Right ventricle myocardium inferior (tissue), 1 donor: ENCODE measurements at regions not wholly inside any gene's neighbourhood (a gene's known extent, or its start where the extent isn't known, plus 50 kb on each side); places are given as distances from the start of the nearest gene placed in this dataset.
"Not testable (repeated sequence)": the region's sequence is repeated elsewhere in the genome, so short reads cannot be mapped to it uniquely, and the experiment has no call there.

Experiments used
- ATAC-seq: fragments of 200-7000 bp; cut with Tn5 transposase; one replicate; pipeline ENCODE4 v1.9.1; 2020; ENCODE audit warnings: mild to moderate bottlenecking, moderate library complexity
- DNase-seq: peaks from one replicate; pipeline ENCODE4 v3.0.0; 2021; ENCODE audit errors: missing footprints
- intact Hi-C: fragments of 100-400 bp; cut with DNase I; formaldehyde crosslinking; loops from one replicate; pipeline ENCODE4 v1.11.0; 2022
- donor health status: DM: no; HTN: yes; CAD: no; lungs with severe emphysema.

DNA sequence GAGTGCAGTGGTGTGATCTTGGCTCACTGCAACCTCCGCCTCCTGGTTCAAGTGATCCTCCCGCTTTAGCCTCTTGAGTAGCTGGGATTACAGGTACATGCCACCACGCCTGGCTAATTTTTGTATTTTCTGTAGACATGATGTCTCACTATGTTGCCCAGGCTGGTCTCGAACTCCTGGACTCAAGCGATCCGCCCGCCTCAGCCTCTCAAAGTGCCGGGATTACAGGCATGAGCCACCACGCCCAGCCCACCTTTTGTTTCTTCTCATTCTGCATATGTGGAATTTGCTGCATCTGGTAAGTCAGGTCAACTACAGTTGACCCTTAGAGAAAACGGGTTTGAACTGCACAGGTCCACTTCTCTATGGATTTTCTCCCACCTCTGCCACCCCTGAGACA is 82.6 kb upstream of the VRK1 start:
- ATAC-seq, DNase-seq, intact Hi-C loops: not testable (repeated sequence)

DNA sequence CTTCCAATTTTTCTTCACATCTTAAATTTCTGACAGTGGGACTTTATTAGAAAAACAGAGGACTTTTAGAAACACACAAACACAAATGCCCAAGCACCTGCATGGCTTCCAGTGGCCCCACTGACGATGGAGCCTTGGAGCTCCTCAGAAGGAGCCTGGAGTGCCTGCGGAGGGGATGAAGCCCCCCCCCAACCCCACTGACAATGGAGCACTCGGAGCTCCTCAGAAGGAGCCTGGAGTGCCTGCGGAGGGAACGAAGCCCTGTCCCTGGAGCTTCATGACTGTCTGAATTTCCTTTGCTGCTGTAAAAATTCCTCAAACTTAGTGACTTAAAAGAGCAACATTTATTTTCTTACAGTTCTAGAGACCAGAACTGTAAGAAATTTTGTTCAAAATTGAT is 80.1 kb upstream of the VRK1 start:
- DNase-seq: no peak
- intact Hi-C loops: no loop called here
- ATAC-seq: no peak

DNA sequence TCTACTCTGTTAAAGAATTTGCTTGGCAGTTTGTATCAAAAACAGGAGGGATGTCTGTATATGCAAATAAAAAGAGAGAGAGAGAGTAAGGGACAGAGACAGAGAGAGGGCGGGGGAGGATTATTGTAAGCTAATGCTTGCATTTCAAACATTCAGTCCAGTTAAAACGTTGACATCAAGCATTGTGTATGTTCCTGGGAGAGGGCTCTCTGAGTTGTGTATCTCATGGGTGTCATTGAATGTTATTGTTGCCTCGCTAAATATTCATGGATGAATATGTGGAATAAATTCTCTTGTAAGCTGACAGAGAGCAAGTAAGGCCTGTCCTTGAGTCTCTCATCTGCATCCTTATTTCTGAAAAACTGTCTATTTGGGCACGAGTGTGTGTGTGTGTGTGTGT is 78.8 kb upstream of the VRK1 start:
- DNase-seq (no peak), ATAC-seq (no peak)
- intact Hi-C loops: no loop called here

DNA sequence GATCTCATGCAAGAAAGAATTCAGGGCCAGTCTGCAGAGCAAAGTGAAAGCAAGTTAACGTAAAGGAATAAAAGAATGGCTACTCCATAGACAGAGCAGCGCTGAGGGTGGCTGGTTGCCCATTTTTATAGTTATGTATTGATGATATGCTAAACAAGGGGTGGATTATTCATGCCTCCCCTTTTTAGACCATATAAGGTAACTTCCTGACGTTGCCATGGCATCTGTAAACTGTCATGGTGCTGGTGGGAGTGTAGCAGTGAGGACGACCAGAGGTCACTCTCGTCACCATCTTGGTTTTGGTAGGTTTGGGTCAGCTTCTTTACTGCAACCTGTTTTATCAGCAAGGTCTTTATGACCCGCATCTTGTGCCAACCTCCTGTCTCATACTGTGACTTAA is 76.5 kb upstream of the VRK1 start:
- DNase-seq, intact Hi-C loops, ATAC-seq: not testable (repeated sequence)

DNA sequence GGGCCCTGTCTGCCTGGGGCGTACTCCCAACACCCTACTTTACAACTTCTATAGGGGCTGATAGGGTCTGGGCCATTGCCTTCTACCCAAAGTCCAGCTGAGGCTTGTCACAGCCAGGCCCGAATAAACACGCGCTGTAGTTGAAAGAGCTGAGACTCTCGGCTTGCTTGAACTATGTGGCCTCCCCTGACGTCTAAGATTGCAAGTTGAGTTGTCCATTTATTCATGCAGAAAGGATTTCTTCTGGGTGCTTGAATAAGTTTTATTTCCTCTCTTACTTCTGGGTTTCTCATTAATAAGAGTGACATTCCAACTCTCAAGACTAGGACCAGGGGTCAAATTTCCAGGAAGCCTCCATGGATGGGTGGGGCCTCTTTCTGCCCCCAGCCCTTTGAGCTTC is 74.4 kb upstream of the VRK1 start:
- DNase-seq (no peak), ATAC-seq (no peak)
- intact Hi-C loops: no loop called here

DNA sequence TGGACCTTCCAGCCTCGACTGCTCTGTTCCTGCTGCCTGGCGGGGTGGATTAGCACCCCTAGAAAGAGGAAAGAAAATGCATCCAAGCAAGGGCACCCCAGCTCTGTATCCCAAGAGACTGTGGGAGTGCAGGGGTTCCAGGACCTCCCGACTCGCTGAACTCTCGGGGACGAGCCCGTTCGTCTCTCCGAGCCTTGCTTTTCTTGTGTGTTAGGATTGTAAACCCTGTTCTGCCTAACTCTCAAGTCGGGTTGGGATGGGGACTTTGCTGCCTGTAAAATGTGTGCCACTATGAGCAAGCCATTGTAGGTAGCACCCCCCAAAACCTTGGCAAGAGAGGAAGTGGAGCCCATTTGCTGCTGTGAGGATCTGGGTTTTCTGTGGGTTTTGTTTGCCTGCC is 73.2 kb upstream of the VRK1 start:
- DNase-seq (no peak), ATAC-seq (no peak)
- intact Hi-C loops: no loop called here

DNA sequence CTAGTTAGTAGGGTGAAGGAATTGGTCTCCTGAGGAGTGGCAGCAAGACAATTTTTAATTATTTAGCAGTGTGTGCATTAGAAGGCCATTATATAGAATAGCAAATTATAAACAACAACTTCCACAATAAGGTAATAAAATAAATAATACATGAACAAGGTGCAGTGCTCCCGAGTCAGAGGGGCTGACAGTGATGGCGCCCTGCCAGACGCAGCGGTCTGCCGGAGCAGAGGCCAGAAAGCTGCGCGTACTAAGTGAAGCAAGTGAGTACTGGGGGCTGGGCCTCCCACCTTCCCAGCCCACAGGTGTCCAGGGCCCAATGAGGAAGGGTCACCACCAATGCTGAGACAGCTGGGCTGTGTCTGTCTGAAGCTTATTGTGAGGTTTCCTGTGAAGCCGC is 72.0 kb upstream of the VRK1 start:
- intact Hi-C loops: no loop called here
- no peak for DNase-seq
- no peak for ATAC-seq

DNA sequence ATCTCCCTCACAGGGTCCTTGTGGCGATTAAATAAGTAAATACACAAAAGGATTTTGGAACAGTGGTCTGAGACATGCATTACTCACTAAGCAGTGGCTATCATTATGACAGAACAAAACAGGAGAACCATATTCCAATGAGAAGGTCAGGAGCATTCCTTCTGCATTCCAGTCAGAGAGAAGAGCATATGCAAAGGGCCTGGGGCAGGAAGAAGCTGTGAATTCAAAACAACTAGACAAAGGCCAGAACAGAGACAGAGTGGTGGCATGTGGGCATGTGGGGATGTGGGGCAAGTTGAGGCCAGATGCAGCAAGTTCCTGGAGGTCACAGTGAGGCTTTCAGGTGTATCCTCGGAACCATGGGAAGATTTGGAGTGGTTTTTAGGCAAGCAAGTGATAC is 70.1 kb upstream of the VRK1 start:
- no peak for DNase-seq

DNA sequence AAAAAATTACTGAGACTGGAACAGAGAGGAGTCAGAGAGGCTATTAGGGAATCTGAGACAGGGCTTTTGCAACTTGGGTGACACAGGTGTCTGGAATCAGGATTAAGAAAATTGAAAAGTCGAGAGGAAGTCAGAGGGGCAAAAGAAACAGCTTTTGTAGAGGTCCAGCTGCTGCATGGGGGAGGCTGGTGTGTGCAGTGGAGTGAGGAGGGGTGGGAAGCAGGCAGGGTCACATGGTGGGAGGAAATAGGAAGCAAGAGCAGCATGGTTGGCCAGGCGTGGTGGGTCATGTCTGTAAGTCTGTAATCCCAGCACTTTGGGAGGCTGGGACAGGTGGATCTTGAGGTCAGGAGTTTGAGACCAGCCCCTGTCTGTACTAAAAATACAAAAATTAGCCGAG is 69.7 kb upstream of the VRK1 start:
- ATAC-seq (no peak), DNase-seq (no peak)
- intact Hi-C loops: no loop called here

More for the DNA sequence above, 70.1 kb upstream of the VRK1 start:
- intact Hi-C loops: no loop called here
- no peak for ATAC-seq

DNA sequence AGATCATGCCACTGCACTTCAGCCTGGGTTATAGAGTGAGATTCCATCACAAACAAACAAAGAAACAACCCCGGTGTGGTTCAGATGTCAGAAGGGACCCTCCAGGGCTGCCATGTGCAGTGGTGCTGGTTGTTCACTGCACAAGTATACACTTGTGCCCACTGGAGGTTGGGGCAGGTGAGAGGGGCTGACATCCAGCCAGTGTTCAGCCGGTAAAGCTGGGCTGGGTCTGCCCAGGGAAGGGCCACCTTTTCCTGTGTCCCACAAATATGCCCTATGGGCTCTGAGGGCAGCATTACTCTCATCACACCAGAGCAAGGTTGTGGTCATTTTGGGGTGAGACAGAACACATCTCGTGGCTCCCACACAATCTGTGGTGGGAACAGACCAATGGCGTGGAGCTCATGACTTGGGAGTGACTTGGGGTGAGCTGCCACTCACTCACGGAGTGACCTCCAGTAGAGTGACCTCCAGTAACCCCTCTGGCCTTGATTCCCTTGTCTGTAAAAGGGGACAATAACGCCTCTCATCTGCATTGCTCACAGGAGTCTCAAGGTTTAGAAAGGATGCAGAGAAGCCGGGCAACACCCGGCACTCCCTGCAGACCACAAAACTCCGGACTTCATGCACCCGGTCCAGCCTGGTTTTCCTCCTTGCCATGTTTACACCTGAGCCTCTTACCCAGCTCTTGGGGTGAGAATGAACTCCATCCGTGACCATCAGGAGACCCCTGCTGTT is 69.0 kb upstream of the VRK1 start:
- intact Hi-C loops: no loop called here
- DNase-seq: no peak
- no peak for ATAC-seq

DNA sequence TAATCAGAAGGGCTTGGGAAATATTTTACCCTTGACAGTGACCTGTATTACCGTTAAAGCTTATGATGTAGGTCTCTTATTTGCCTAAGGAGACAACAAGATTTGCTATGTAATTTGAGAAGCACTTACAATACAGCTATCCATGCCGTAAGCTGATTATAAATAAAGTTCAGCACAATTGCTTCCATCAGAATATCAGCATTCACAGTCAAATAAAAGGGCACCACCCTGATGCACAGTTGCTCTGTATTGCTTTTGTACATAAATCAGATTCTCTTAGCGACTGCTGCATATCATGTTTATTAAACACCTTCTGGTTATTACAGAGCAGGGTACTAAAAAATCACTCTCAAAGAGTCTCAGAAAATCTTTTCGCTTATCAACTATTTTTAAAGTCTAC is 67.3 kb upstream of the VRK1 start:
- DNase-seq (no peak), ATAC-seq (no peak)
- intact Hi-C loops: no loop called here

DNA sequence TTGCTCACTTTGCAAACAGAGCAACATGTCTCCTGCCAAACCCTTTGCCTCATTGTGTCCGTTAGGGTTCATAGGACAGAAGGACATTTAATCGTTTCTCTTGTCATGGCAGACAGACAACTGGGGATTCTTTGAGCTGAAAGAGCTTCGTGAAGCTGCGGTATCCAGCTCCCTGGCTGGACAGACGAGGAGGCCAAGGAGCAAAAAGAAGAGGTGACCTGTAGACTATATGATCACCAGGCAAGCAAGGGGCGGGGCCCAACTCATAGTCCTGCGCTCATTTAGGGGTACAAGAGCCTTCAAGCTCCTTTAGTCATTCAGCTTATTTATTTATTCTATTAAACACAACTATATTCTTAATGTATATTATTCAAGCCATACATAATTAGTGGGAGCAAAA is 66.8 kb upstream of the VRK1 start:
- DNase-seq: no peak
- ATAC-seq: no peak
- intact Hi-C loops: no loop called here

DNA sequence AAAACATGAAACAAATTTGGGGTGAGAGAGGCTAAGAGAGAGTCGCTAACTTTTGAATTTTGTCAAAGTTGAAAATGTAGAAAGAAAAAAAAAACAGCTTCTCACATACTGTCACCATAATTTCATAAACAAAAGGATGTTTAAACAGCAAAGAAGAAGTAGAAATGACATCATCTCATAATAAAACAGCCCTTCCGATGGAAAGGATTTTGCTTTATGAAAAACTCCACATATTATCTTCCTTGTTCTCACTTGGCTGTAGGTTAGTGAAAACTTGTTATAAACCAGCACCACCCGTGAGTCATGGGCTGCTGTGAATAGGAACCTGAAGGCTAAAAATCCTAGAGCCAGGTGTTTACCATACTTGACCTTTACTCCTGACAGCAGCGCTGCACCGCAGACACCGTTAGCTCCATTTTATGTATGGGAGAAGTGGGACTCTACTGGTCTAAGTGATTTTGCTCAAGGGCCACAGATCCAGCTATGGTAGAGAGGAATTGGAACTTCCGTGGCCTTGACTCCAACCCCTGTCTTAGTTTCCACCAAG is 63.0 kb upstream of the VRK1 start:
- DNase-seq (no peak), ATAC-seq (no peak)
- intact Hi-C loops: no loop called here

DNA sequence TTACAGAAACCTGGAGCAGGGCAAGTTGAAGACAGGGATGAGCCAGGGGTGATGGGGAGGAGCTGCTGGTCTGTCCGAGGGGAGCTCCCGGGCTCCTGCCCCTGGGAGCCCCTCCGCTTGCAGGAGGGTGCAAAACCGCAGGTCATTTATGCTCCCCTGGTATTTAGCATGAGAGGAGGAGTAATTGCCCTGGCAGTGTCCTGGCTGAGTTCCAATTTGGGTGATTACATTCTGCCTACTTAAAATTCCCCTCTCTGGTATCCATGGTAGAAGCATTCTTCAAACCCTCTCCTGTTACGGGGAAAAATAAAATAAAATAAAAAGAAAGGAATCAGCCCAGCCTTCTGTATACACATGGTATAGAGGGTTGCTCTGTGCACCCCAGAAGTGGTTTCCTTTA is 61.7 kb upstream of the VRK1 start:
- ATAC-seq (no peak), DNase-seq (no peak)
- intact Hi-C loops: no loop called here

DNA sequence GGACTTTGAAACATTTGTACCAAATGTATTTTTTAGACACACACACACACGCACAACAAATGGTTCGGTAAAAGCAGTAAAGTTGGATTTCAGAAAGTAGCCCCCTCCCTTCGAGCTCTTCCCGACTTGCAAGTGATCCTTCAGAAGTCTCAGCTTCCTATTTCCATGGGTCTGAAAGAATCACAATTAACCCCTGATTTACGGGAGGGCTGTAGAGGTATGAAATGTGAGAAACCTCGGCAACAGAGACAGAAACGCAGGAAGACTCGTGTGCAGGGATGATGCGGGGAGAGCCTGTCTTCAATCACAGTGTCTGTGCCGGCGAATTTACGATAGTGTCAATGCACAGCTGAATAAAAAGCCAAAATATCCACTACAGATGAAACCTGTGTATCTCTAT is 60.7 kb upstream of the VRK1 start:
- intact Hi-C loops: no loop called here
- no peak for ATAC-seq
- no peak for DNase-seq

DNA sequence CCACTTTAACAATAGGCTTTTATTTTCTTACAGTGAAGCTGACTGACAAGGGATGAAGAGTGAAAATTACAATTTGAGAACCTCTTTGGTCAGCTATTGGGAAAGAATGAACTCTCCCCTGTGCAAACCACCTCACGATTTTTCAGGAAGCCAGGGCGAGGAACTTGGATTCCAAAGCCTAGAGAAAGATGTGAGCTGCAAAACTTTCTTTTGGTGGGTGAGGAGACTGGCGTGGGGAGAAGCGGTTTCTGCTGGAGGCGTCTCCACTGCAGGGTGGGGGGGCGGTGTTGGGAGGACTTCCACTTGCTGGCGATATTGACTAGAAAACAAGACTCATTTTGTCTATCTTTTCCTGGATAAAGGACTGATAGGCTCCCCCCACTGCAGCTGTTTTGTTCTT is 59.3 kb upstream of the VRK1 start:
- ATAC-seq (no peak), DNase-seq (no peak)
- intact Hi-C loops: no loop called here

DNA sequence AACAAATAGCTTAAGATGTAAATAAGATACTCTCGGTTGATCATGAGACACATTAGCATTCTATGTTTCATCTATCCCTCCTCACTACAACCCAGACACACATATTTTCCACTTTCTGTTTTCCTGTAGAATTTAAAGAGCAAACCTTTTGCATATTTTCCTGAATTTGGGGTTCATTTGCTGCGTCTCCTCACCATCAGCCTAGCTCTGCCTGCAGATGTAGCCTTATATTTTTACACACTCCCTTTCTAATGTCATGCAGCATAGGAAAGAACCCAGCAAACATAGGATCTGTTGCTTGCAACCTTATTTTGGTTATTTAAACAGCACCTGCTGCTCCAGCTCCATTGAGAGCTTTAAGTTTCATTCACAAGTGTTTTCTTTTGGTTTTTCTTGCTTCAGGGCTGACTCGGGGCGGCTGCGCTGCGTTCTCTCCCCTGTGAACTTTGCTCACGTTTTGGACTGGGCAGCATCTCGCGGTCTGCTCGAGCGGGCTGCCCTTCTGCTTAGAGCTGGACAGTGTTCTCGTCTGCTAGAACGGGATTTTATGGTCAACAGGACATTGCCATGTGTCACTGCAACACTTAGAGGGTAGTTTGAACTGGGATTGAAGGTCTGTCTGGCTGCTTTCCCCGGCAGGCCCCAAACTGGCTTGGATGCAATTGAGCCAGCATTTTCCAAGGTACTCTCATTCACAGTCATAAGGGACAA is 57.8 kb upstream of the VRK1 start:
- DNase-seq (no peak), ATAC-seq (no peak)
- intact Hi-C loops: no loop called here

DNA sequence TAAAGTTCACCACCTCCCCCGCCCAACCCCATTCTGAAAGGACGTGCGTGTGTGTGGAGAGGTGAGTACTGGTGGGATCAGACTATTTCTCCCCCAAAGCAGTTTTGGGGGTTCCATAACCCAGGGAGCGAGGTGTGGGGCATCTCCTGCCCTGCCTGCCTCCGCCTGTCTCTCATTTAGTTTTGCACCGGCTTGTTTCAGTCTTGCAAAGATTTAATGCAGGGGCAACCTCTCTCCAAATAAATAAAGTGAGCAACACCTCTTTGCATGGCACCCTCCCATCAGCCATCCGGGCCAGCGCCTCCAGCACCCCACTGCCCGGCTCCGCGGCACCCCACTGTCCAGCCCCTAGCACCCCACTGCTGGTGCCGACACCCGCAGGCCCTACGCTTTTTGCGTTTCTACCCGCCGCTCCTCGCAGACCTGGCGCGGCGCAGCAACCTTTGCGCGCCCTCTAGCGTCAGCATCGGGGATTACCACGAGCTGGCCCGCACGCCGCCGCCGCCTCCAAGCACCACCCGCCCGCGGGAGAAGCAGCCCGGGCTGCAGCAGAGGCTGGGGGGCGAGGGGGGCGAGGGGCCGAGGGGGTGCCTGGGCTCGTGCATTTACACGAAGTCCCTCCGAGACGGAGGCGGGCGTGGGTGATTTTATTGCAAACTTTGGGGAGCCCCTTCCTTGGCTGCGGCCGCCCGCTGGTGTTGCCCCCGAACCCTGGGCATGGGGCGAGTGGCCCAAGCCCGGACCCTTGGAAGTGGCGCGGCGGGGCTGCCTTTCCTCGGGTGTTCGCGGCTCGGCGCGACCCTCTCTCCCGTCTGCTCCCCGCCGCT is 55.8 kb upstream of the VRK1 start:
- DNase-seq (peak; percentile 87), ATAC-seq (peak; percentile 48)
- intact Hi-C loops: loop anchor here (5.0 kb wide), 1 partner anchor 164 kb away; no protein-coding TSS in a partner anchor

DNA sequence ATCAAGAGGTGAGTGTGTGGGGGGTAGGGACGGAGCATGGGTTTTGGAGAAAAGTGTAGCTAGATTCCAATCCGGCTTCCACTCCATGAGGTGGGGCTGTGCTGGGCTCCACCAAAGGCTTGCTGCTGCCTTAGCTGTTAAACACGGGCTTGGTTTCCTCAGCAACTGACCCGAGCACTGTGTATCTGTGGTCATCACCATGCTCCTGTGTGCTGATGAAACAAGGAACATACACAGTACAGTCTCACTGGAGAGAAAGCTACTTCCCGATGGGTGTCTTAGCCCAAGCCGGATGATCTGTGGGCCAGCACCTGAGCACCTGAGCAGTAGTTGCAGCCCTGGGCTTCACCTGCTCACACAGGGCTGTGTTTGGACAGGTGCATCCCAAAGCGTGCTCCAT is 52.9 kb upstream of the VRK1 start:
- intact Hi-C loops: loop anchor here (5.0 kb wide), 1 partner anchor 167 kb away; no protein-coding TSS in a partner anchor
- DNase-seq (no peak), ATAC-seq (no peak)
